Stimulated activated CD4-positive, alpha-beta T cell treated with anti-CD3 and anti-CD28 coated beads, Interleukin-12 subunit alpha, Interleukin-12 subunit beta, amount 100 ng/mL, for 4 hours (primary cell): ENCODE measurements at regions not wholly inside any gene's neighbourhood (a gene's known extent, or its start where the extent isn't known, plus 50 kb on each side); places are given as distances from the start of the nearest gene placed in this dataset.

ENCODE experiments used
- DNase-seq: peaks from one replicate; pipeline ENCODE4 v3.0.0-alpha.2; 2020

GRCh38 chr2:103734911-103735310 lies 973.1 kb downstream of the TMEM182 start:
- DNase-seq: no peak

GRCh38 chr2:103738108-103738507 lies 976.3 kb downstream of the TMEM182 start:
- no peak for DNase-seq

GRCh38 chr2:103738606-103739005 lies 976.8 kb downstream of the TMEM182 start:
- DNase-seq: no peak

GRCh38 chr2:103739186-103739585 lies 977.4 kb downstream of the TMEM182 start:
- DNase-seq: no peak

GRCh38 chr2:103739921-103740320 lies 978.1 kb downstream of the TMEM182 start:
- DNase-seq: no peak

GRCh38 chr2:103740631-103741030 lies 978.8 kb downstream of the TMEM182 start:
- no peak for DNase-seq

GRCh38 chr2:103743195-103743594 lies 981.4 kb downstream of the TMEM182 start:
- no peak for DNase-seq

- no peak for DNase-seq
These were observed 992.7 kb downstream of the TMEM182 start for GRCh38 chr2:103754530-103754929.

GRCh38 chr2:103773884-103774283 lies 1012.1 kb downstream of the TMEM182 start:
- no peak for DNase-seq

- DNase-seq: no peak
These were observed 1018.4 kb downstream of the TMEM182 start for GRCh38 chr2:103780088-103780702.

GRCh38 chr2:103781313-103781712 lies 1019.5 kb downstream of the TMEM182 start:
- DNase-seq: no peak

- no peak for DNase-seq
These were observed 1022.4 kb downstream of the TMEM182 start for GRCh38 chr2:103784261-103784660.

GRCh38 chr2:103785432-103785831 lies 1023.6 kb downstream of the TMEM182 start:
- DNase-seq: no peak

GRCh38 chr2:103785956-103786355 lies 1024.1 kb downstream of the TMEM182 start:
- DNase-seq: no peak

GRCh38 chr2:103788389-103788788 lies 1026.6 kb downstream of the TMEM182 start:
- no peak for DNase-seq

GRCh38 chr2:103788951-103789350 lies 1027.1 kb downstream of the TMEM182 start:
- DNase-seq: no peak

GRCh38 chr2:103789381-103790095 lies 1027.7 kb downstream of the TMEM182 start:
- no peak for DNase-seq

- no peak for DNase-seq
These were observed 1030.2 kb downstream of the TMEM182 start for GRCh38 chr2:103792042-103792441.

- no peak for DNase-seq
These were observed 1036.5 kb downstream of the TMEM182 start for GRCh38 chr2:103798291-103798690.

GRCh38 chr2:103804013-103804412 lies 1042.2 kb downstream of the TMEM182 start:
- DNase-seq: no peak

- DNase-seq: no peak
These were observed 1043.9 kb downstream of the TMEM182 start for GRCh38 chr2:103805746-103806145.

- DNase-seq: no peak
These were observed 1045.1 kb upstream of the POU3F3 start for GRCh38 chr2:103808814-103809213.

GRCh38 chr2:103809415-103809814 lies 1044.5 kb upstream of the POU3F3 start:
- DNase-seq: no peak

- no peak for DNase-seq
These were observed 1043.9 kb upstream of the POU3F3 start for GRCh38 chr2:103809941-103810441.

- DNase-seq: no peak
These were observed 1043.0 kb upstream of the POU3F3 start for GRCh38 chr2:103810875-103811274.
